GM23248 (cell line): ENCODE measurements at regions not wholly inside any gene's neighbourhood (a gene's known extent, or its start where the extent isn't known, plus 50 kb on each side); places are given as distances from the start of the nearest gene placed in this dataset.

Experiments
- DNase-seq: peaks from one replicate; pipeline ENCODE4 v3.0.0-alpha.2; 2015
- H2AFZ ChIP-seq: fragments of 200-600 bp; sonication (generic); 2 replicates; pipeline ENCODE4 v1.6.1; 2016; ENCODE audit warnings: antibody characterized with exemption
- H3F3A ChIP-seq: fragments of 200-600 bp; sonication (generic); 2 replicates; pipeline ENCODE4 v1.6.1; 2016; ENCODE audit warnings: mild to moderate bottlenecking, antibody characterized with exemption, mixed run types; ENCODE audit not compliant: insufficient read depth
- H3K27ac ChIP-seq: fragments of 200-600 bp; sonication (generic); 2 replicates; pipeline ENCODE4 v1.5.1; 2016; ENCODE audit warnings: mild to moderate bottlenecking
- H3K27me3 ChIP-seq: fragments of 200-600 bp; sonication (generic); replicated peaks from 2 replicates; pipeline ENCODE4 v1.6.1; 2016; ENCODE audit warnings: mild to moderate bottlenecking; ENCODE audit not compliant: insufficient read depth
- H3K36me3 ChIP-seq: fragments of 200-600 bp; sonication (generic); 2 replicates; pipeline ENCODE4 v1.6.1; 2016; ENCODE audit warnings: low read depth, mild to moderate bottlenecking
- H3K4me1 ChIP-seq: fragments of 200-600 bp; sonication (generic); 2 replicates; pipeline ENCODE4 v1.6.1; 2016; ENCODE audit warnings: mild to moderate bottlenecking; ENCODE audit not compliant: insufficient read depth
- H3K4me2 ChIP-seq: fragments of 200-600 bp; sonication (generic); one replicate; pipeline ENCODE4 v1.6.1; 2016; ENCODE audit warnings: mild to moderate bottlenecking; ENCODE audit not compliant: unreplicated experiment
- H3K4me3 ChIP-seq: fragments of 200-600 bp; sonication (generic); 2 replicates; pipeline ENCODE4 v1.5.1; 2016; ENCODE audit warnings: mild to moderate bottlenecking
- H3K79me2 ChIP-seq: fragments of 200-600 bp; sonication (generic); 2 replicates; pipeline ENCODE4 v1.6.1; 2016; ENCODE audit warnings: mild to moderate bottlenecking; ENCODE audit not compliant: insufficient read depth
- H3K9ac ChIP-seq: fragments of 200-600 bp; sonication (generic); 2 replicates; pipeline ENCODE4 v1.6.1; 2016; ENCODE audit warnings: mild to moderate bottlenecking
- H3K9me2 ChIP-seq: fragments of 200-600 bp; sonication (generic); 2 replicates; pipeline ENCODE4 v1.6.1; 2016; ENCODE audit warnings: mixed run types, mild to moderate bottlenecking, moderate library complexity; ENCODE audit not compliant: insufficient read depth
- H3K9me3 ChIP-seq: fragments of 200-600 bp; sonication (generic); one replicate; pipeline ENCODE4 v1.6.1; 2017; ENCODE audit warnings: low read depth
- H4K20me1 ChIP-seq: fragments of 200-600 bp; sonication (generic); 2 replicates; pipeline ENCODE4 v1.6.0; 2016; ENCODE audit not compliant: insufficient read depth
- EZH2 ChIP-seq: fragments of 200-600 bp; sonication (generic); IDR thresholded peaks from 2 replicates; pipeline ENCODE4 v1.6.1; 2018; ENCODE audit warnings: antibody characterized with exemption, mild to moderate bottlenecking; ENCODE audit not compliant: insufficient read depth, poor library complexity, severe bottlenecking
- EZH2phosphoT487 ChIP-seq: fragments of 200-600 bp; sonication (generic); IDR thresholded peaks from 2 replicates; pipeline ENCODE4 v1.6.1; 2018; ENCODE audit warnings: antibody characterized with exemption, moderate library complexity, mild to moderate bottlenecking, low read depth; ENCODE audit not compliant: insufficient read depth
- WGBS, 2 experiments: methylation state at CpG; one replicate each; pipeline ENCODE4 v1.1.6; 2015 to 2017; ENCODE audit warnings: low lambda C conversion rate in 2 of 2, low coverage in 1 of 2; ENCODE audit errors: missing lambda C conversion rate in 2 of 2; 5-methylcytosine and 5-hydroxymethylcytosine counted together
- in situ Hi-C: fragments of 300-500 bp; cut with MboI; formaldehyde crosslinking; loops from 2 replicates; pipeline ENCODE4 v1.15.0; 2020

- no peaks in the 10 kb centered on the region for H3K27me3 ChIP-seq
- TF ChIP-seq EZH2phosphoT487 (no peak), EZH2 (no peak)
Measured at GRCh38 chr1:190540366-190540765, 62.7 kb upstream of the BRINP3 start.

DNA sequence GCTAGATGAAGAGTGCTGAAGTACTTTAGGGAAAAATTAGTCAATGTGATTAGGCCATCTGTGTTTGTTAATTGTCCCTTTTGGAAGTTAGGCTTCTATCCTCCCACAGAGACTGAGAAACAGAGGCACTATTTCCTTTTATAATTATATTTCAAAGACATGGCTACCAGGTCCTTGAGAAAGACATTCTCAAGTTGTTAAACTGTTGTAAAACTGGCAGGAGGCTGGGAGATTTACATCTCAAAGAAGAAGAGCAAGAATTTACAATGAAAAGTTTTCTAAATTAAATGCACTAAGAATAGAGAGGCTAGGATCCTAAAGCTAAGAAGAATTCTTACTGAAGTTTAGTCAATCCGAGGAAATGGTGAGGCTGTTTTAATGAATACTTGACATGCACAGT is 74.0 kb upstream of the BRINP3 start:
- H3K9ac ChIP-seq: no peak overlapping the region
- in situ Hi-C loops: no loop called here
- TF ChIP-seq EZH2phosphoT487 (no peak), EZH2 (no peak)

More at GRCh38 chr1:190540366-190540765, 62.7 kb upstream of the BRINP3 start:
- in situ Hi-C loops: no loop called here
- Histone ChIP-seq H3K9ac (no peak overlapping the region), H3K4me1 (no peaks in the 10 kb centered on the region), H4K20me1 (no peaks in the 10 kb centered on the region), H3K4me3 (no peak overlapping the region), H3K27ac (no peak overlapping the region), H3K4me2 (no peak overlapping the region), H3K9me3 (no peaks in the 10 kb centered on the region), H2AFZ (no peak overlapping the region), H3K9me2 (no peaks in the 10 kb centered on the region), H3F3A (no peaks in the 10 kb centered on the region), H3K79me2 (no peaks in the 10 kb centered on the region), H3K36me3 (no peaks in the 10 kb centered on the region)
- DNase-seq: no peak

DNA sequence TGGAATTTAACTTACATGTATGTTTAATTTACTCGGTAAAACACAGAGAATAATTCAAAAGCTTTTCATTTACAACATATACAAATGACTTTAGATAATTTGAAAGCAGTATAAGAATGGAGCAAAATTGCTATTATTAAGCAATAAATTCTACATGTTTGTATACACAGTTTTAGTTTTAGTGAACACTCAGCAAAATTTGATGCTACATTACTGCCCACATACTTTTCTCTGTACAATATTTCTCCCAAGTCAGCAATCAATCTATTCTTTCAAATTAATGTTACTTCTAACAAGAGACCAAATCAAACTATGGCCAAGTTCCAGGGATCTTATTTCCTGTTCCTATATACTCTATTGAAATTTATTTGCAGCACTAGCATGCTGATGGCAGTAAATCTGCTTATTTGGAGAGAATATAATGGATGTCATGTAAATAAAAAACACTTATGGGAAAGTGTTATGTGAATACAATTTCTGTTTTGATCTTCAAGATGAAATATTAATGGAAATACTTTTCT is 82.6 kb upstream of the BRINP3 start:
- H3K27ac ChIP-seq: no peak overlapping the region
- TF ChIP-seq EZH2 (no peak), EZH2phosphoT487 (no peak)
- DNase-seq: no peak

More for the DNA sequence above, 74.0 kb upstream of the BRINP3 start:
- H4K20me1 ChIP-seq: no peaks in the 10 kb centered on the region
- H3K4me1 ChIP-seq: no peaks in the 10 kb centered on the region
- WGBS, 2 experiments: 5 to 14% methylated on average over 1 of the region's 1 CpG
- no peaks in the 10 kb centered on the region for H3K27me3 ChIP-seq
- H3F3A ChIP-seq: no peaks in the 10 kb centered on the region
- H3K9me2 ChIP-seq: no peaks in the 10 kb centered on the region
- H3K9me3 ChIP-seq: no peaks in the 10 kb centered on the region
- H3K4me3 ChIP-seq: no peak overlapping the region
- no peak overlapping the region for H3K4me2 ChIP-seq
- no peak for DNase-seq
- H2AFZ ChIP-seq: no peak overlapping the region
- no peaks in the 10 kb centered on the region for H3K36me3 ChIP-seq
- H3K27ac ChIP-seq: no peak overlapping the region
- no peaks in the 10 kb centered on the region for H3K79me2 ChIP-seq

GRCh38 chr1:190563230-190563629 is 85.6 kb upstream of the BRINP3 start:
- Histone ChIP-seq H3K4me3 (no peak overlapping the region), H3K9ac (no peak overlapping the region), H3K4me2 (no peak overlapping the region), H3K9me3 (no peaks in the 10 kb centered on the region), H3K36me3 (no peaks in the 10 kb centered on the region), H3F3A (no peaks in the 10 kb centered on the region), H3K79me2 (no peaks in the 10 kb centered on the region), H4K20me1 (no peaks in the 10 kb centered on the region), H3K27ac (no peak overlapping the region), H2AFZ (no peak overlapping the region), H3K9me2 (no peaks in the 10 kb centered on the region), H3K4me1 (no peaks in the 10 kb centered on the region), H3K27me3 (no peaks in the 10 kb centered on the region)
- DNase-seq: no peak
- in situ Hi-C loops: no loop called here
- TF ChIP-seq EZH2 (no peak), EZH2phosphoT487 (no peak)
- 44 to 52% methylated on average over 9 of the region's 9 CpGs for WGBS, 2 experiments

More for the DNA sequence above, 82.6 kb upstream of the BRINP3 start:
- Histone ChIP-seq H4K20me1 (no peaks in the 10 kb centered on the region), H3K27me3 (no peaks in the 10 kb centered on the region), H3K9me2 (no peaks in the 10 kb centered on the region), H3K36me3 (no peaks in the 10 kb centered on the region), H2AFZ (no peak overlapping the region), H3K4me1 (no peaks in the 10 kb centered on the region), H3K9ac (no peak overlapping the region), H3F3A (no peaks in the 10 kb centered on the region), H3K79me2 (no peaks in the 10 kb centered on the region), H3K4me2 (no peak overlapping the region), H3K4me3 (no peak overlapping the region), H3K9me3 (no peaks in the 10 kb centered on the region)
- in situ Hi-C loops: no loop called here
- 21 to 29% methylated on average over 1 of the region's 1 CpG for WGBS, 2 experiments

- Histone ChIP-seq H4K20me1 (no peaks in the 10 kb centered on the region), H3F3A (no peaks in the 10 kb centered on the region), H3K4me2 (no peak overlapping the region), H3K9me3 (no peaks in the 10 kb centered on the region), H2AFZ (no peak overlapping the region), H3K27me3 (no peaks in the 10 kb centered on the region), H3K79me2 (no peaks in the 10 kb centered on the region), H3K4me1 (no peaks in the 10 kb centered on the region), H3K9ac (no peak overlapping the region), H3K4me3 (no peak overlapping the region), H3K27ac (no peak overlapping the region), H3K36me3 (no peaks in the 10 kb centered on the region), H3K9me2 (no peaks in the 10 kb centered on the region)
- TF ChIP-seq EZH2phosphoT487: no peak
- TF ChIP-seq EZH2: no peak
- in situ Hi-C loops: no loop called here
- 48 to 60% methylated on average over 2 of the region's 2 CpGs for WGBS, 2 experiments
- no peak for DNase-seq
Measured at GRCh38 chr1:190564117-190564516, 86.5 kb upstream of the BRINP3 start.
